NB4 (cell line): ENCODE measurements at regions not wholly inside any gene's neighbourhood (a gene's known extent, or its start where the extent isn't known, plus 50 kb on each side); places are given as distances from the start of the nearest gene placed in this dataset.

Experiments used
- CTCF ChIP-seq: IDR thresholded peaks from one replicate; pipeline ENCODE4 v1.5.1; 2012; ENCODE audit warnings: low read depth, low read length
- MAX ChIP-seq: IDR thresholded peaks from 2 replicates; pipeline ENCODE4 v1.6.1; 2011; ENCODE audit warnings: low read depth, low read length
- MYC ChIP-seq: IDR thresholded peaks from 2 replicates; pipeline ENCODE4 v1.6.1; 2011; ENCODE audit warnings: low read depth, low read length
- POLR2A ChIP-seq: IDR thresholded peaks from 2 replicates; pipeline ENCODE4 v1.6.1; 2011; ENCODE audit warnings: mild to moderate bottlenecking; ENCODE audit not compliant: insufficient read length; ENCODE audit errors: extremely low read depth

GRCh38 chr9:14981291-14981950 is 71.2 kb upstream of the FREM1 start:
- no peak for TF ChIP-seq CTCF
- TF ChIP-seq POLR2A: no peak
- no peak for TF ChIP-seq MYC
- no peak for TF ChIP-seq MAX
